ENCODE measurements at regions not wholly inside any gene's neighbourhood (a gene's known extent, or its start where the extent isn't known, plus 50 kb on each side); places are given as distances from the start of the nearest gene placed in this dataset.

DNA sequence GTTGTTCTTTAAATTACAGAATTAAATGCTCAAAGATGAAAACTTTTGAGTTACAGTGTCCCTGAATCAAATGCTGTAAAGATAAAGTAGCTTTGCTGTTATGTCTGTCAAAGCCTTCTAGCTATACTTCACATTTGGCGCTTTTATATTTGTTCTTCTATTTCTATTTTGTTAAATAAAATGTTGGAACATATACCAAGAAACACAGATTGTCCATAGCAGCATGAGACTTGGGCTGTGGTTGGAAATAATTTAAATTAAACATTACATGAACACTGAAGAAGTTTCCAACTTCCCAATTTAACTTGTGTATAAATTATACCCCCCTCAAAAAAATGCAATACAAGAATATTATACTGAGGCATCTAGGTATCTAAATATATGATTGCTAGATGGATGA, 249.8 kb downstream of the NR2F1-AS1 start:
- H3K9me3 Mint-ChIP-seq: no peaks in the 10 kb centered on the region
- no peak overlapping the region for H3K4me3 Mint-ChIP-seq
- no peaks in the 10 kb centered on the region for H3K27me3 Mint-ChIP-seq (ENCODE audit: low read depth)
- DNase-seq (no peak), ATAC-seq (no peak)
- H3K4me1 Mint-ChIP-seq (ENCODE audit: low read depth): no peaks in the 10 kb centered on the region
- no peaks in the 10 kb centered on the region for H3K36me3 Mint-ChIP-seq (ENCODE audit: insufficient read depth)

DNA sequence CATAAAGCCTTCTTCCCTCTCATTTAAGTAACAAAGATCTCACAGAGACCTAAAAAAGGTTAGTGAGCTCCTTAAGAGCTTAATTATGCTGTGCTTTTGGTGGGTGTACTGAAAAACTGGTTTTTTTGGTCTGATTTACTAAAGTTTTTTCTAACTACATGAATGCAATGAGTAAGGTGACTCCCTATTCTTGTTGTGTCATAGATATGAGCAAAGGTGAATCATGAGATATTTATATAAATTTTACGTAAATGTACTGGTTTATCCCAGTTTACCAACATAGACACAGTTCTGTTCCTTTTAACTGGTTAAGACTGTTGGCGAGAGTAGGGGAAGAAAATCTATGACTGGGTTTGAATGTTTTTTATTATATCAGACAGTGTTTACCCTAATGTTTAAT, 250.5 kb downstream of the NR2F1-AS1 start:
- Mint-ChIP-seq H3K27me3 (ENCODE audit: low read depth) (no peaks in the 10 kb centered on the region), H3K4me1 (ENCODE audit: low read depth) (no peaks in the 10 kb centered on the region), H3K36me3 (ENCODE audit: insufficient read depth) (no peaks in the 10 kb centered on the region), H3K9me3 (no peaks in the 10 kb centered on the region), H3K4me3 (no peak overlapping the region)
- DNase-seq: no peak
- ATAC-seq: no peak

DNA sequence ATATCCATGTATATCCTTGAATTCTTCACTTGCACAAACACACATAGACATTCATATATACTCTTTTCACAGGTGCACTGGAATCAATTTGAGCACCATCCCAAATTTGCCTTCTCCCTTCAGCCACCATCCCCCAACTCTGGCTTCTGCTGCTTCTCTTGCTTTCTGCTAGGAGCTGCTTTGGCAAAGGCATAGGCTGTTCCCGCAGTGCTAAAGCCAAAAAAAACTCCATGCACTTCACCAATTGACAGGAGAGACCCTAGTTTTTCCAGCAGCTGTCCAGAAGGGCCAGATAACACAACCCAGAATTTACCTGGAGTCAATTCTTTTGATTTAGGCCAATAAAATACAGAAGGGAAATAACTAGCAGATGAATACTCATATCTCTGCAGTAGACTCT, 251.3 kb downstream of the NR2F1-AS1 start:
- no peaks in the 10 kb centered on the region for H3K9me3 Mint-ChIP-seq
- ATAC-seq (no peak), DNase-seq (no peak)
- no peaks in the 10 kb centered on the region for H3K36me3 Mint-ChIP-seq (ENCODE audit: insufficient read depth)
- H3K27me3 Mint-ChIP-seq (ENCODE audit: low read depth): no peaks in the 10 kb centered on the region
- no peak overlapping the region for H3K4me3 Mint-ChIP-seq
- H3K4me1 Mint-ChIP-seq (ENCODE audit: low read depth): no peaks in the 10 kb centered on the region

DNA sequence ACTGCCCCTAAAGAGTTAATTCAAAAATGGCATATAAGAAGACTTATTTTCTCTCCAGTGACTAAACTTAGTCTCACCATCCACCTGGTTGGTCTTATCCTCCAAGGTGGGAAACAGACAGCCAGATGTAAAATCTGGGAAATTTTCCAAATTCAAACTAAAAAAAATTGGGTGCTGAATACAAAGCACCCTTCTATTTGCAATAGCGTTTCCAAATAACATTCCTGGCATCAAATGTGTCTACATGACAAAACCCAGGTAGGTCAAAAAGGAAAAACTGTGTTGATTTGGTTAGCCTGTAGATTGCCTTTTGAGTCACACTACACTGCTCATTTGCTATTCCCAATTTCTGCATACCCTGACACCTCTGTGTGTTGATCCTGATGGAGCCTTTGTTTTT, 252.2 kb downstream of the NR2F1-AS1 start:
- ATAC-seq: no peak
- Mint-ChIP-seq H3K4me3 (no peak overlapping the region), H3K36me3 (ENCODE audit: insufficient read depth) (no peaks in the 10 kb centered on the region), H3K4me1 (ENCODE audit: low read depth) (no peaks in the 10 kb centered on the region), H3K27me3 (ENCODE audit: low read depth) (no peaks in the 10 kb centered on the region), H3K9me3 (no peaks in the 10 kb centered on the region)
- DNase-seq: no peak

DNA sequence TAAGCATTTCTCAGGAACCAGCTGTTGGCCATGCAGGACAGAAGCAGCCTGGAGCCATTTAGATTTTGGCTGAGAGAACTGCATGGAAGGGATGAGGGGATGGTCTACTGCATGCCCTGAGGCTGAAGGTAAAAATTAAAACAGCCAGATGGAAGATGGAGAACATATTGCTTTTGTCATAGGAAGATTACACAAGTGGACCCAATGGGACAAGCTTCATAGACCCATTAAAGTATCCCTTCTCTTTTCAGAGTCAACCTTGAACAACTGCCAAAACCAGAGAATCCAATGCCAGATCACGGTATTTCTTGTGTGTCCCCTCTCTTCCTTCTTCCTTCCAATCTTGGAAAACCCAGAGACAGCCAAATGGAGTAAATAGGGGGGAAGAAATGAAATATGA, 253.4 kb downstream of the NR2F1-AS1 start:
- DNase-seq (no peak), ATAC-seq (no peak)
- Mint-ChIP-seq H3K36me3 (ENCODE audit: insufficient read depth) (no peaks in the 10 kb centered on the region), H3K27me3 (ENCODE audit: low read depth) (no peaks in the 10 kb centered on the region), H3K4me3 (no peak overlapping the region), H3K4me1 (ENCODE audit: low read depth) (no peaks in the 10 kb centered on the region), H3K9me3 (no peaks in the 10 kb centered on the region)

DNA sequence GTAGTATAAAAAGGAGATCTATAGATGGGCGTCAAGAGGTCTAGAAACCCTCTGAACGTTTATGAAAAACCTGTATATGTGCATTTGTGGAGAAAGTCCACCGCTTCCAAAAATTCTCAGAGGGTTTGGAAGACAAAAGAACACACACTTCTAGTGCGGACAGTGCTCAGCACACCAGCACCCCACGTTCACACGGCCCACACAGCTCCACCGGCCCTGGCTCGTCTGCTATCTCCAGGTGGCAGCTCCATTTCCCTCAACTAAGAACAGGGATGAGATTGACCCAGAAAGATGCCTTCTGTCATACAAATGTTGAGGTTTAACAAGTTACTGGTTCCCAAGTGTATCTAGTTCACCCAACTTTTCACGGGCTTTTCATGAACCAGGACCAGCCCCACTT, 255.1 kb downstream of the NR2F1-AS1 start:
- H3K4me1 Mint-ChIP-seq (ENCODE audit: low read depth): no peaks in the 10 kb centered on the region
- H3K9me3 Mint-ChIP-seq: no peaks in the 10 kb centered on the region
- H3K27me3 Mint-ChIP-seq (ENCODE audit: low read depth): no peaks in the 10 kb centered on the region
- no peak for ATAC-seq
- no peaks in the 10 kb centered on the region for H3K36me3 Mint-ChIP-seq (ENCODE audit: insufficient read depth)
- no peak for DNase-seq
- H3K4me3 Mint-ChIP-seq: no peak overlapping the region

DNA sequence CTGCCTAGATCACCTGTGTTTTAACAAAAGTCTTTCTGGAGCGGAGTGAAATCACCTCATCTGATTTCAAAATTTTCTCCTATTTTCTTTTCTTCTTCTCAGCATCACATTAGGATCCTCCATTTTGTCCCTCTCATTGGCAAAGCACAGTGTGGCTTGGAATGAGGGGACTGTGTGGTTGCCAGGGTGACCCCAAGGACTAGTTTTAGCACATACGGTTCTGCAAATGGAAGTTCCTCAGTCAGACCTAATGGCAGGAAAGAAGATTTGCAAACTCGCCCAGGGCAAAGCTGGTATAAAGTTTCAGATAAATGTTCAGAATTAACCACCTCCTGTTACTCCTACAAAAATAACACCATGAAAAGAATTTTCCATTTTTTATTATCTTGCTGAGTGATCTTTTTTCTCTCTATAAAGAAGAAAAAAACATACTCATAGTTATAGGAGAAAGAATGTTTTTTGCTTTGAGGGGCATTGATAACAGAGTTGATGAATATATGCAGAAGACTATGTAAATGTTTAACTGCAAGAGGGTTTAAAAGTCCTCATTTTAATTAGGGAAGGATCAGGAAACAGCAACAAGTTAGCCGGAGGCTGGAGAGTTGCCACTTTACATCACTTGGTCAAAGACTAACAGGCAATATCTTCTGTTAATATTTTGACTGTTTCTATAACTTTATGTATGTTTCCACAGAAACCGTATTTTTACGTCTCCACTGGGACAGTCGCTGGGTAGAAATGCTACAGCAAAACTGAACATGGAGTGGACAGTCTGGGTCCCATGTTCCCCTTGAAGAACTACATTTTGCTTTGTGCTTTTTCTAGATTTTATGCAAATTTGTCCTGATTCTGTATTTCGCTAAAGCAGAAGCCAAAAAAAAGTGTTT, 257.8 kb downstream of the NR2F1-AS1 start:
- H3K36me3 Mint-ChIP-seq (ENCODE audit: insufficient read depth): no peaks in the 10 kb centered on the region
- DNase-seq (no peak), ATAC-seq (no peak)
- H3K9me3 Mint-ChIP-seq: no peaks in the 10 kb centered on the region
- H3K4me3 Mint-ChIP-seq: no peak overlapping the region
- no peaks in the 10 kb centered on the region for H3K4me1 Mint-ChIP-seq (ENCODE audit: low read depth)
- peaks cover 6% of the 10 kb centered on the region for H3K27me3 Mint-ChIP-seq (ENCODE audit: low read depth)

DNA sequence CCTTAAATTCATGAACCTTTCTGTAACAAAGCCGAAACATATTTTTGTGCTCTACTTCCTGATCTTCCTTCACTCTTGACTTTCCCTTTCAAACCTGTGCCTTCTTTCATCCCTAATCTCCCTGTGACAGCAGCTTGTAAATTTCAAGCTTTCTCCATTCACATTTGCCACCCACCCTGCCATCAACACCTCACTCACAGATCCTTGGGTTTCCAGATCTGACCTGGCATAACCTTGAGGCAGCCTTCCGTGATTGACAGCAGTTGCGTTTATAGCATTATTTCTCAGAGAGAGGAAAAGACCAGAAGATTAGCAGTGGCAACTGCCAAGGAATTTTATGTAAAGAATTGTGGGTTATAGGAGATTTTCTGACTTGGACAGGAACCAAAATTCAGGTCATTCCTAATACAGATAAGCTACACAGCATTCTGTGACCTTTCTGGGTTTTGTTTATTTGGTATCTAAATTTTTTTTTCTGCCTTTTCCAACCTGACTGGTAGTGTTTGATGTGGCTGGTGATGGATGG, 260.0 kb downstream of the NR2F1-AS1 start:
- no peaks in the 10 kb centered on the region for H3K9me3 Mint-ChIP-seq
- no peaks in the 10 kb centered on the region for H3K4me1 Mint-ChIP-seq (ENCODE audit: low read depth)
- no peak overlapping the region for H3K4me3 Mint-ChIP-seq
- DNase-seq: no peak
- no peaks in the 10 kb centered on the region for H3K36me3 Mint-ChIP-seq (ENCODE audit: insufficient read depth)
- H3K27me3 Mint-ChIP-seq (ENCODE audit: low read depth): peaks cover 8% of the 10 kb centered on the region
- no peak for ATAC-seq

DNA sequence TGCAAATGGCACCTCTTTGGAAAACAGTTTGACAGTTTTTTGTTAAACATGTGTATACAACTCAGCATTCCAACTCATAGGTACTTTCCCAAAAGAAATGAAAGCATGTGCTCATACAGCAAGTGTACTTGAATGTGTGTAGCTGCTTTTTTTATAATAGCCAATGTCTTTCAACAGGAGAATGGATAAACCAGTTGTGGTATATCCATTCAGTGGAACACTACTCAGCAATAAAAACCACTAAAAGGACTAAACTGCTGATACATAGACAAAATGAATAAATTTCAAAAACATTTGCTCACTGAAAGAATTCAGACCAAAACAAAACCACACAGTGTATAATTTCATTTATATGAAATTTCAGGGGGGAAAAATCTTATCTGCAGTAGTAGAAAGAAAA, 267.3 kb downstream of the NR2F1-AS1 start:
- Mint-ChIP-seq H3K9me3 (no peaks in the 10 kb centered on the region), H3K27me3 (ENCODE audit: low read depth) (peaks cover 5% of the 10 kb centered on the region), H3K4me3 (no peak overlapping the region), H3K4me1 (ENCODE audit: low read depth) (no peaks in the 10 kb centered on the region), H3K36me3 (ENCODE audit: insufficient read depth) (no peaks in the 10 kb centered on the region)
- no peak for ATAC-seq
- DNase-seq: no peak

DNA sequence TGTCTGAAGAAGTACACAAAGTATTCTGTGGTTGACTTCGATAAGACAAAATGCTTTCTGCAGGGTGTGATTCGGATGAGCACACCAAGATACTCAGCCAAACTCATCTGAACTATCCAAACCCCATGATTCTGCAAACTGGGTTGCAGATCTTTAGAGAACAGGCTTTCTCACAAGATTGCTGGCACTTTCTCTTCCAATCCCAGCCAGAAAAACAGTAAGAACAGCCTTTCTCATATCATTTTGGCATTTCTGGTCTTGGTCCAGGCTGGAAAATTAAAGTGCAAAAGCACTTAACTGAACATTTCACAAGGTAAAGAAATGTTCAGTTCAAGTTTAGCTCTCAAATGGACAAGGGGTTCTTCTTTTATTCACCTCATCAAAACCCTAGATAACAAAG, 269.1 kb downstream of the NR2F1-AS1 start:
- H3K27me3 Mint-ChIP-seq (ENCODE audit: low read depth): peaks cover 1% of the 10 kb centered on the region
- ATAC-seq (no peak), DNase-seq (no peak)
- H3K9me3 Mint-ChIP-seq: no peaks in the 10 kb centered on the region
- H3K36me3 Mint-ChIP-seq (ENCODE audit: insufficient read depth): no peaks in the 10 kb centered on the region
- H3K4me3 Mint-ChIP-seq: no peak overlapping the region
- no peaks in the 10 kb centered on the region for H3K4me1 Mint-ChIP-seq (ENCODE audit: low read depth)

DNA sequence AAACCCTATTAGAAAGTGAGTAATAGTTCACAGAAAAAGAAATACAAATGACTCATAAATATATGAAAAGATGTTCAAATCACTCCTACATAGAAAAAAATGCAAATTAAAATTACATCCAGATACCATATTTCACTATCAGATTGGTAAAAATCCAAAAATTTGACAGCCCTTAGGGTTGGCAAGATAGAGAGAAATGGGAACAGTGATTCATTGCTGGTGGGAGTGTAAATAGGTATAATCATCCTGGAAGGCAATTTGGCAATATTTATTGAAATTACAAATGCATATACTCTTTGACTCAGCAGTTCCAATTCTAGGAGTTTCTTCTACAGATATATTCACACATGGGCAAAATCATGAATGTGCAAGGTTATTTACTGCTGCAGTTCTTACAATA, 273.5 kb downstream of the NR2F1-AS1 start:
- H3K27me3 Mint-ChIP-seq (ENCODE audit: low read depth): peaks cover 5% of the 10 kb centered on the region
- H3K9me3 Mint-ChIP-seq: no peaks in the 10 kb centered on the region
- DNase-seq (no peak), ATAC-seq (no peak)
- H3K4me1 Mint-ChIP-seq (ENCODE audit: low read depth): no peaks in the 10 kb centered on the region
- no peaks in the 10 kb centered on the region for H3K36me3 Mint-ChIP-seq (ENCODE audit: insufficient read depth)
- no peak overlapping the region for H3K4me3 Mint-ChIP-seq

DNA sequence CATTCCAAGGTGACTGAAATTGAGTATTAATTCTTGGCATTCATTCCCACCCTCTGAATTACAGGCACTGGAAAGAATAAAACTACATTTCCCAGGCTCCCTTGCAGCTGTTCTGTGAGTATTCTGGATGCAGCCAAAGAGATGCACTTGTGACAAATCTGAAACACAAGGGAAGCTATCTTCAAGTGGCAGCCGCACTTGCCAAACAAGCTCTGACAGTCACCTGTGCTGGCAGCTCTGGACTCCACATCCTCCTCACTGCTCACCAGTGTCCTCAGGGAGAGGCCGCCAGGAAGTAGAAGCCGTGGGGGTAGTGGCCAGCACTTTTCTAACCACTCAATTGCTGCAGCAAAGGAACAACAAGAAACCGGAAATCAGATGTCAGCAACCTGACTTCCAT, 275.0 kb downstream of the NR2F1-AS1 start:
- Mint-ChIP-seq H3K4me3 (no peak overlapping the region), H3K27me3 (ENCODE audit: low read depth) (peaks cover 5% of the 10 kb centered on the region), H3K36me3 (ENCODE audit: insufficient read depth) (no peaks in the 10 kb centered on the region), H3K4me1 (ENCODE audit: low read depth) (no peaks in the 10 kb centered on the region), H3K9me3 (no peaks in the 10 kb centered on the region)
- ATAC-seq: no peak
- no peak for DNase-seq

DNA sequence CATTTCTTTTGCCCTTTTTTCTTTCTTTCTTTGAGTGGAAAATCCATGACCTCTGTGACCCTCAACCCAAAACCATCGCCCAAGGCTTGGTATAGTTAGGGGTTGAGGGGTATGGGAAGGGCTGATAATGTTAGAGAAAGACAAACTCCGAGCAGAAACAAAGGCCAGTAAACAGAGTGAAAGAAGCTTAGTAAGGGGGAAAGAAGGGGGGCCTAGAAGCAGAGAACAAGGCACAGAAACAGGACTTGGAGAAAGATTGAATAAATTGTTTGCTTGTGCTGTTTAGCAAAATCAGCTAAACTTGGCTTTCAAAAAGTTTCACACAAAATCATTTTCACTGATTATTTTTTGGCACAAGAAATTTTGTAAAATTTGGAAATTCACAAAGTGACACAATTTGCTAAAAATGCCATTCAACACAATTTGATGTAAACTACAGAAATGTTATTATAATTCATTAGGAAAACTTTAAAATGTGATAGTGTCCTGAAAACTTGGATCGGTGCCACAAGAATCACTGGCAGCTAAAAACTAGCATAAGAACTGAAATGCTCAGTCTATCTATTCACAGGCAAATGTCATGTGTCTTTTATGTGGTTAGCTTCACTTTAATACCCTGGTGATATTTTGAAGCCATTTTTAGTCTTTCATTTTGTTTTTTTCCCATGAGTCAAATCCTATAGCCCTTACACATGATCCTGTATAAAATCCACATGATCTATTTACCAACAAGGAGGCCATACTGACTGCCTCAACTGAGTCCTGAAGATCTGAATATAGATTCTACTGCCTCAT, 276.4 kb downstream of the NR2F1-AS1 start:
- DNase-seq: no peak
- no peak for ATAC-seq
- H3K4me1 Mint-ChIP-seq (ENCODE audit: low read depth): no peaks in the 10 kb centered on the region

DNA sequence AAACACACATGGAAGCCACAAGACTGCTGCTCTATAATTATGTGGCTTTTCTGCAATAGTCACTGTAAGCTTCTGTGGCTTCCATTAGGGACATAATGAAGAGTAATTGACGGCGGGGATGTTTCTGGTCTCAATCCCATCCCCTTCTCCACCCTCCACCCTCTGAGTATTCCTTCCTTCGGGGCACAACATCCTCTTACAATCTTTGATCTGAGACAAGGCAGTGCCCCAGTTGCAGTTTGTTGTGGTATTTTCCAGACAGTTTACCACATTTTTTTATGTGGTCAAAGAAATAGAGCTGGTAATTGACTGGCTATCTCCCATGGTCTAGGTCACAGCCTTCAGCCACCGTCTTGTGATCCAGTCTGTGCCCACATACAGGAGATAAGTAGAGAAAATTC, 277.7 kb downstream of the NR2F1-AS1 start:
- Mint-ChIP-seq H3K4me3 (no peak overlapping the region), H3K9me3 (no peaks in the 10 kb centered on the region), H3K4me1 (ENCODE audit: low read depth) (no peaks in the 10 kb centered on the region), H3K27me3 (ENCODE audit: low read depth) (peaks cover 5% of the 10 kb centered on the region), H3K36me3 (ENCODE audit: insufficient read depth) (no peaks in the 10 kb centered on the region)
- ATAC-seq (no peak), DNase-seq (no peak)

More for the DNA sequence above, 276.4 kb downstream of the NR2F1-AS1 start:
- no peaks in the 10 kb centered on the region for H3K9me3 Mint-ChIP-seq
- no peaks in the 10 kb centered on the region for H3K36me3 Mint-ChIP-seq (ENCODE audit: insufficient read depth)
- H3K27me3 Mint-ChIP-seq (ENCODE audit: low read depth): peaks cover 5% of the 10 kb centered on the region
- H3K4me3 Mint-ChIP-seq: no peak overlapping the region

DNA sequence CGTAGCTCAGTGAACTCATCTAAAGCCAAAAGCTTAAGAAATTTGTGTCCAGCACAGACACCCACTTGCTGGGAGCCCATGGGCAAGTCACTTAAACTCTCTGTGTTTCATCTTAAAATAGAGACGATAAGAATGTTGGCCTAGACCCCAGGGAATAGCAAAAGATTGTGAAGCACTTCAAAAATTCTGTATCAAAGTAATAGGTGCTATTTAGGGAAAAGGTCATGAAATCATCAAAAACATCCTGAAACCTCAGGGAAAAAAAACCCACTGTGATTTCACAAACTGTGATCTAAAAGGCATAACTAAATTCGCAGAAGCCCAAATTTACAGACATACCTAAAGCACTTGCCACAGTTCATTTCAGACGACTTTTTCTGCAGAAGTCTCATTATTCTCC, 278.3 kb downstream of the NR2F1-AS1 start:
- Mint-ChIP-seq H3K4me3 (no peak overlapping the region), H3K36me3 (ENCODE audit: insufficient read depth) (no peaks in the 10 kb centered on the region), H3K4me1 (ENCODE audit: low read depth) (no peaks in the 10 kb centered on the region), H3K9me3 (no peaks in the 10 kb centered on the region), H3K27me3 (ENCODE audit: low read depth) (peaks cover 5% of the 10 kb centered on the region)
- ATAC-seq: no peak
- DNase-seq: no peak

All from activated T-cell treated with anti-CD3 and anti-CD28 coated beads, Interleukin-2, amount 50 U/mL, for 4 hours (primary cell).